ENCODE measurements at regions not wholly inside any gene's neighbourhood (a gene's known extent, or its start where the extent isn't known, plus 50 kb on each side); places are given as distances from the start of the nearest gene placed in this dataset.

- H3K27ac ChIP-seq, result no peak overlapping the region
Observed at GRCh38 chr1:221884821-221885220, 142.9 kb upstream of the DUSP10 start.

GRCh38 chr1:221881805-221882581 is 140.1 kb upstream of the DUSP10 start:
- Histone ChIP-seq H3K27ac (no peak overlapping the region), H3K4me3 (no peak overlapping the region)
- no peak for DNase-seq (ENCODE audit: low spot score)
- no peak for TF ChIP-seq CTCF (IDR thresholded peaks at IDR 0.05)

More at GRCh38 chr1:221884821-221885220, 142.9 kb upstream of the DUSP10 start:
- no peak for DNase-seq (ENCODE audit: low spot score)
- no peak for TF ChIP-seq CTCF (IDR thresholded peaks at IDR 0.05)
- no peak overlapping the region for H3K4me3 ChIP-seq

GRCh38 chr1:221880182-221880581 is 138.3 kb upstream of the DUSP10 start:
- Histone ChIP-seq H3K4me3 (no peak overlapping the region), H3K27ac (no peak overlapping the region)
- DNase-seq (ENCODE audit: low spot score), result no peak
- TF ChIP-seq CTCF (IDR thresholded peaks at IDR 0.05), result no peak

- Histone ChIP-seq H3K27ac (no peak overlapping the region), H3K4me3 (no peak overlapping the region)
- TF ChIP-seq CTCF (IDR thresholded peaks at IDR 0.05), result no peak
- no peak for DNase-seq (ENCODE audit: low spot score)
Observed at GRCh38 chr1:221878134-221878533, 136.2 kb upstream of the DUSP10 start.

GRCh38 chr1:221877311-221877710 is 135.4 kb upstream of the DUSP10 start:
- Histone ChIP-seq H3K4me3 (no peak overlapping the region), H3K27ac (no peak overlapping the region)
- DNase-seq (ENCODE audit: low spot score), result no peak
- TF ChIP-seq CTCF (IDR thresholded peaks at IDR 0.05), result no peak

GRCh38 chr1:221875004-221875330 is 133.1 kb upstream of the DUSP10 start:
- Histone ChIP-seq H3K4me3 (no peak overlapping the region), H3K27ac (no peak overlapping the region)
- TF ChIP-seq CTCF (IDR thresholded peaks at IDR 0.05), result no peak
- no peak for DNase-seq (ENCODE audit: low spot score)

- TF ChIP-seq CTCF (IDR thresholded peaks at IDR 0.05), result no peak
- DNase-seq (ENCODE audit: low spot score), result no peak
- Histone ChIP-seq H3K4me3 (no peak overlapping the region), H3K27ac (no peak overlapping the region)
Observed at GRCh38 chr1:221874285-221875003, 132.6 kb upstream of the DUSP10 start.

All from coronary artery (tissue), 2 donors.